ENCODE measurements at regions not wholly inside any gene's neighbourhood (a gene's known extent, or its start where the extent isn't known, plus 50 kb on each side); places are given as distances from the start of the nearest gene placed in this dataset.
"Not testable (repeated sequence)": the region's sequence is repeated elsewhere in the genome, so short reads cannot be mapped to it uniquely, and the experiment has no call there.

DNA sequence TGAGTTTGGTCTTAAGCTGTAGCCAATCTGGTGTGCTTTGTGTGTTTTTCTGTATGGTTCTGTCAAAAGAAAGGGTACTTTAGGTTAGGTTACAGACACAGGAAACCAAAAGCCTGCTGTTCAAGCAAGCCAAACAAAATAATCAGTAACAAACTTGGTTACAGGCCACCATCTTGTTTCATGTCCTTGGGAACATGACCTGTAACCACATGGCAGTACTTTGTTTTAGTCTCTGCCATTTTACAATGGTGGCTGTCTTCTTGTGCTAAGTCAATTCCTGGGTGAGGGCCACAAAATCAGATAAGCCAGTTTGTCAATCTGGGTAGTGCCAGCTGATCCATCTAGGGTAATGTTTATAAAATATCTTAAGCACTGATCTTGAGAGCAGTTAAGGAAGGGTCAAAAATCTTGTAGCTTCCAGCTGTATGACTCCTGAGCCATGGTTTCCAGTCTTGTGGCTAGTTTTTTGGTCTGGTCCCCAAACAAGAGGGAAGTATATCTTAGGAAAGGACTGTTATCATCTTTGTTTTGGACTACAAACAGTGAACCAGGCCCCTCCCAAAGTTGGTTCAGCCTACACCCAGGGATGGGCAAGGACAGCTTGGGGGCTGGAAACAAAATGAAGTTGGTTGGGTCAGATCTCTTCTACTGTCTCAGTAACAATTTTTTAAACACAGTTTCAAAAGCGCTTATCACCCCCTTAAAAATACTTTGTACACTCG lies 90.0 kb downstream of the IGLL5 start:
- no peak for DNase-seq (ENCODE audit: low read depth in 2 of 2)

DNA sequence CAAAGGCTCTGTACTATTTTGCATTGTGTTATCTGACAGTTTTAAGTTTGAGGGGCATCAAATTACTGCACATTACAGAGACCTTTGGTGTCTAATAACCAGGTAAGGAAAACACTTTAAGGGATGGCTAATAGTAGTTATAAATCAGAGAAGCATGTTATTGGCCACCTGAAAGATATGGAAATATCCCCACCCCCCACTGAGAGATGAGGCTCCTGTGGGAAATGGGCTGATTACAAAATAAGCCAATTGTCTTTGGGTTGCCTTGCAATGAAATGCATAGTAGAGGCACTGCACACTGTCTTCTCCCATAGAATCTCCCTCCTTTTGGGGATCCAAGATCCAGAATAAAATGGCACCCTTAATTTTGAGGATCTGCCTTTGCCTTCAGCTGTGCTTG lies 91.0 kb downstream of the IGLL5 start:
- DNase-seq (ENCODE audit: low read depth in 2 of 2) = no peak

DNA sequence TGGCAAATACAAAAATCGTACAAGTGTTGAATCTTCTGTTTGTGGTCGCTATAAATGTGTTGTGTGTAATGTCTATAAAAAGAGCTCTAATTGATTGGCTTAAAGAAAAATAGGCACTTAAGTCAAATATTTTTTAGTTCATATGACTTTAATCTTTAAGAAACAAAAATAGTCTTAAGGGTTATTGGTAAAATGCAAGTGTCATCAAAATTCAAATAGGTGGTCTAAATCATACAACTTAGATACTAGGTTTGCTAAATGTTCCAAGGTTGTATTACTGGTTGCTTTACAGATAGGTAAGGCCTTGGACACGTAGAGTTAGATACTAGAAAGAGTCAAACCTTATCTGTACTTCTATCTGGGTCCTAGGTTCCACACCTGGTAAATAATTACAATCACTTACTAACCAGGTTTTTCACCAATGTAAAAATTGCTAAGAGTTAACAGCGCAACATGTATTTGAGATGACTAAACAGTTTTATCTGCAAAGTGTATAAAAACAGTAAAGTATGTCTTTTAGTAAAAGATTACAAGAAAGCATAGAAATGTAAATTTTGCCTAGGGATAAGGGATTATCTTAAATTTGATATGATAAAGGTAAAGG lies 91.1 kb upstream of the GNAZ start:
- DNase-seq (ENCODE audit: low read depth in 2 of 2) = no peak

DNA sequence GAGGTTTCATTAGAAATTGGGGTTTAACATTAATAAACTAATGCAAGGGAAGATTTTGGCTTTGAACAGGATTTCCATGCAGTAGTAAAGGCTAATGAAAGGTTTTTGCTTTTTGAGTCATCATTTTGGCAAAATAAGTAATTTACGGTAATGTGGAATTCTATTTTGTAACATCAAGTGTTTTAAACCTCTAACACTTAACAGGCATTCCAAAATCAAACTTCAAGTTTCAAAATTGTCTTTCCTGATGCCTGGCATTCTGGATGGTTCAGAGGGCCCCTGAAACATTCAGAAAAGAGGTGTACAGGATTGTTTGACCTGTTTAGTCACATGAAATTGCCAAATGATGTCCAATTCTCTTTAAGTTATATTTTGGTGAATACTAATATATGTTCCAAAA lies 90.4 kb upstream of the GNAZ start:
- DNase-seq (ENCODE audit: low read depth in 2 of 2) = no peak

DNA sequence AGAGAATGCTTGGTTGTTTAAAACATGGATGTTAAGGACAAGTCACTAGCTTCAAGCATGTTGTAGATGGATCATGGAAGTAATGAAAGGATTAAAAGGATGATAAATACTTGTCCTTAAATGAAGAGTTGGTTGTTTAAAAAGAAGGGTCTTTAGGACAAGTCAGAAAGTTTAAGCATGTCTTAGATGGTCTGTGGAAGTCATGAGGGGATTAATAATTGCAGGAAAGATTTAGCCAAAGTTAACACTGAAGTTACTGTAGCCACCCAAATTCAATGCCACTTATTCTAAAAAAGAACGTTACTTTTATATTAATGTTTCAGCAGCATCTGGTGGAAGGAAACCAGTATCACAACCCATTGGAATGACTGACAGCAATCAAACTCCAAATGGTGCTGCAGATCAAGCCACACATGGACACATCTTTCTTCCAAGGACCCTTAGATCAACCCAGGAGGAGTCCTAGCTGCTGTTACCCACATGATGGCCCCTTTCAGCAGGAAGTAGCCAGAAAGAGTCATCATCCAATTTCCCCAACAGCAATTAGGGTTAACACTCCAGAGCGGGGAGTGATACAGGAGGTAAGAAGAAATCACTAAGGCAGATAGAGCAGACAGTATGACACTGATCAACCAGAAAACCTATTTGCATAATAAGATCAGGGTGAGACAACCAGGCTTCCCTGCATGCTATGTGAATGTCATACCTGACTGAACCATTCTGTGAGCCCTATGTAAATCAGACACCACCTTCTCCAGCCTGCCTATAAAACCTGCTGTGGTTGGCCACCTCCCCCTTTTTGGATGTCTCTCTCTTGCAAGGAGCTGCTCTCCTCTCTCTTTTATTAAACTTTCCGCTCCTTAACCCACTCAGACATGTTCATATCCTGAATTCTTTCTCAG lies 88.4 kb upstream of the GNAZ start:
- no peak for DNase-seq (ENCODE audit: low read depth in 2 of 2)

DNA sequence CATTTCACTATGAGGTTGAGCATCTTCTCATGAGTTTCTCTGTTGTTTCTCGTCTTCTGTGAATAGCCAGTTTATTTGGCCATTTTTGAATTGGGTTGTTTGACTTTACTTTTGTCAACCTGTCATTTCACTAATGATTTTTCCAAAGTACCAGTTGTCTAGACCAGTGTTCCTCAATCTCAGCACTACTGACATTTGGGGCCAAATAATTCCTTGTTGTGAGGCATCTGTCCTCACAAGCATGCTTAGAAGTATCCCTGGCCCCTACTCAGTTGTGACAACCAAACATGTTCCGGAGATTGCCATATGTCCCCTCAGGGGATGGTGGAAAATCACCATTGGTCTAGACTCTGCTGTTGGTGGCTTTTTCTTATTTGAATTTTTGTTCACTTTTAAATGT lies 87.7 kb upstream of the GNAZ start:
- DNase-seq (ENCODE audit: low read depth in 2 of 2) = no peak

DNA sequence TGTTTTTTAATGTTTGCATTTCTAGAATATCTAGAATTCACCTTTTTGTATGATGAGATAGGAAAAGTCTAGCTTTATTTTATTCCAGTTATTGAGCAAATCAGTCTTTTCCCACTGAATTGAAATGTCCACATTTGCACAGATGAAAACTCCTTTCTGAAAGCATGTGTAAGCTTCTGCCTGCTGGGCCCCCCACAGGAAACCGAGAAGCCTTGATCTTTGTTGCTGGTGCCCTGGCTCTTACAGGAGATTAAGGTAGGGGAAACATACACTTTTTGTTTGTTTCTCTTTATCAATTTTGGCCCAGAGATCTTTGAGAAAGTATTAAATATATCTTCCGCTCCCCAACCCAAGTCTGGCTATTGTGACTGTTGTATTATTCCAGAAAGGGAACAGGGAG lies 87.2 kb upstream of the GNAZ start:
- no peak for DNase-seq (ENCODE audit: low read depth in 2 of 2)

DNA sequence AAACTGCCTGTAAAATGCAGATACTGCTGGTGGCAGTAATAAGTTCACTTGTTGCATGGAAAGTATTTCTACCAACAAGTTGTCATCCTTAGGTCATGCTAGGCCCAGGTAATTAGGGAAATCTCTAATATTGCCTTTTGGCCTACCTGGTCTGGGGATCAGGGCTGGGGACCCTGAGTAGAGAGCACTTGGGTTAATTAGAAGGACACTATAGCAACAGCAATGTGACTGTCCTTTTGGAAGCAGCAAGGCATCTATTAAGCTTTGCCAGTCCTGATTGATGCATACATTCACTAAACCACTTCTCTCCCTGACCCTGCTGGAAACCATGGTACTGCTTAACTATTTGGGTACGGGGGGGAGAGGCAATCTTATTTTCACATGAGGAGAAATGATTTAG lies 86.5 kb upstream of the GNAZ start:
- DNase-seq (ENCODE audit: low read depth in 2 of 2) = no peak

DNA sequence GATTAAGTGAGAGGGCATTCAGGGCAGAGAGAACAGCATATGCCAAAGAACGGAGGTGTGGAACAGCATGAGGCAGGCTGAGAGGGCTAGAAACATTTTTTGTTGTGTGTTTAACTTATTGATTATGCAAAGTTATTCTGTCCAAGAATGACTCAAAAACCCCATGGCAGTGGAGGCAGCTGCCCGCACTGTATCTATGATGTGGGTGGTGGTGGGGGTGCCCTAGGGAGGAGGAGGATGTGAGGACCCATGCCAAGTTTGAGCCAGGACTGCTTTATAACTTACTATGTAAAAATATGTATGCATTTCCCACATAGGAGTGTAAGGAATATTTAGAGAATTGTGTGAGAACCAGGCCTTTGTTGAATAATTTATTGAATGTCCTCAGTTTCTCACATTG lies 85.4 kb upstream of the GNAZ start:
- no peak for DNase-seq (ENCODE audit: low read depth in 2 of 2)

DNA sequence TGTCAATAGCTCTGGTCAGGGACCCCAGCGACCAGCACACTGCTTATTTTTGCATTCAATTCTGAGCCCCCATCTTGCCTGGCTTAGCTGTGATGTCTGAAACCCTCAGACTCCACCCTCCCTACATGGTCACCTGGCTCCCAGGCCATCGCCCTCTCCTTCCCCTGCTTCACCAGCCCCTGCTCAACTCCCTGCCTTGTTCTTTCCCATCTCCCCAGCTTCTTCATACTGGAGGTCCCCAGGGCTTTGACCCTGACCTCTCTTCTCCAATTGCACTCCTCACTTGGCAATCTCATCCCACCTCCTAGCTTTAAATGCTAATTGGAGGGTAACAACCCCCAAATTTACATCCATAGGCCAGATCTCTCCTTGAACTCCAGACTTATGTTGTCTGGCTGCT lies 84.3 kb upstream of the GNAZ start:
- no peak for DNase-seq (ENCODE audit: low read depth in 2 of 2)

DNA sequence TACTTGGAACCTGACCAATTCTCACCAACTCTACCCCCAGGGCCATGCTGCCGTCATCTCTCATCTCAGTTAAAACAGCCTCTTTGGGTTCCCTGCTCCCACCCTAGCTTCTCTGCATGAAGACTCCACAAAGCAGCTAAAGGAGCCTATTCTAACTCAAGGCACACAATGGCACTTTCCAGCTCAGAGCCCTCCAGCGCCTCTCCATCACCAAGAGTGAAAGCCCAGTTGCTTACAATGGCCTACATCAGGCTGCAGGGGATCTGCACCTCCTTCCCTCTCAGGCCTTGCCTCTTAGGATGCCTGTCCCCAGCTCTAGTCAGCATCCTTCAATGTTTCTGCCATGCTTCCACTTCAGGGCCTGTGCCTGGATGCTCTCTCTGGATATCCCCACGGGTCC lies 83.7 kb upstream of the GNAZ start:
- no peak for DNase-seq (ENCODE audit: low read depth in 2 of 2)

DNA sequence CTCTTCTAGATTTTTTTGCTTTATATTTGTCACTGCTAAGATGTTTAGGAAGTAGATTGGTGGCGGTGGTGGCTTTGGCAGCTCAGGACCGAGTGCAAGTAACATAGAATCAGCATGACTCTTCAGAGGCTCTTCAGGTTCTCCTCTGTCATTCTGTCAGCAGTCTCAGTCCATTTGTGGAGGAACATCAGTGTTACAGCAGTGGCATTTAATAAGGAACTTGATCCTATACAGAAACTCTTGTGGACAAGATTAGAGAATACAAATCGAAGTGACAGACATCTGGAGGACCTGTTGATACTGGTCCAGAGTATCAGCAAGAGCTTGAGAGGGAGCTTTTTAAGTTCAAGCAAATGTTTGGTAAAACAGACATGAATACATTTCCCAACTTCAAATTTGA lies 82.2 kb upstream of the GNAZ start:
- DNase-seq (ENCODE audit: low read depth in 2 of 2) = no peak

DNA sequence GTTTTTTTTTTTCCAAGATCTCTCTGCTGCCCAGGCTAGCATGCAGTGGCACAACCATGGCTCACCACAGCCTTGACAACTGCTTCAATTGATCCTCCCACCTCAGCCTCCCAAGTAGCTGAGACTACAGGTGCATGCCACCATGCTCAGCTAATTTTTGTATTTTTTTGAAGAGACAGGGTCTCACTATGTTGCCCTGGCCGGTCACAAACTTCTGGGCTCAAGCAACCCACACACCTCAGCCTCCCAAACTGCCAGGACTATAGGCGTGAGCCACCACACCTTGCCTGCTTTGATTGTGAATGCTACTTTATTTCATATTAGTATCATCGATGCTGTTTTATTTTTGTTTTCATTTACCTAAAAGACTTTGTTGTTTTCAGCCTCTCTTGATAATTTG lies 81.5 kb upstream of the GNAZ start:
- DNase-seq (ENCODE audit: low read depth in 2 of 2) = no peak

DNA sequence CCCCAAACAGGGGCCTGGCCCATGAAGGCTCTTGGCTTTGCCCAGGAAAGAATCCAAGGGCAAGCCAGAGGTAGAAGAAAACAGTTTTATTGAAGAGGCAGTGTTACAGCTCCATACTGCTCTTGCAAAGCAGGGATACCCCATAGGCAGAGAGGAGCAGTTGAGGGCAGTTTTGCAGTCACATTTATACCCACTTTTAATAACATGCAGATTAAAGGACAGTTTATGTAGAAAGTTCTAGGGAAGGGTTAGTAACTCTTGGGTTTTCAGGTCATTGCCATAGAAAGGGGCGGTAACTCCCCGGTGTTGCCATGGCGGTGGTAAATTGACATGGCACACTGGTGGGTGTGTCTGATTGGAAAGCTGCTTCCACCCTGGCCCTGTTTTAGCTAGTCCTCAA lies 80.5 kb upstream of the GNAZ start:
- no peak for DNase-seq (ENCODE audit: low read depth in 2 of 2)

DNA sequence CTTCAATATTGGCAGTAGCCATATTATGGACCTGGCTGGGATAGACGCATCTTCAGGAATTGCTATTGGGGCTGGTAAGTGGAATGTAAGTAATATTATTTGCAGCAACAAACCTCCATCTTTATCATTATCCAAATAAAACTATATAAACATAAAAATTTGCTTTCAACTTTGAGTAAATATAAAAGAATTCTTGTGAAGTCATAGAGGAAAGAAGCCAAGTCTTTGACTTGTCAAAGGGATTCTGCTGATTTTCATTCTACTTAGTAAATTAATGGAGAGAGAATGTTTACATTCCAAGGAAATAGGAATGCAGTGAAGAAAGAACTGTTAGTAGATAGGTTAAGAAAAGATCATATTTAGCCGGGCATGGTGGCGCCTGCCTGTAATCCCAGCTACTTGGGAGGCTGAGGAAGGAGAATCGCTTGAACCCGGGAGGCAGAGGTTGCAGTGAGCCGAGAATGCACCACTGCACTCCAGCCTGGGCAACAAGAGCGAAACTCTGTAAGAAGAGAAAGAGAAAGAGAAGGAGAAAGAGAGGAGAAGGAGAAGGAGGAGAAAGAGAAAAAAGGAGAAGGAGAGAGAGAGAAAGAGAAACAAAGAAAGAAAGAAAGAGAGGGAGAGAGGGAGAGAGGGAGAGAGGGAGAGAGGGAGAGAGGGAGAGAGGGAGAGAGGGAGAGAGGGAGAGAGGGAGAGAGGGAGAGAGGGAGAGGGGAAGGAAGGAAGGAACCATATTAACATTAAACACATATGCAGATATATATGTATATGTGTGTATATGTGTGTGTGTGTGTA lies 79.4 kb upstream of the GNAZ start:
- DNase-seq (ENCODE audit: low read depth in 2 of 2) = not testable (repeated sequence)

DNA sequence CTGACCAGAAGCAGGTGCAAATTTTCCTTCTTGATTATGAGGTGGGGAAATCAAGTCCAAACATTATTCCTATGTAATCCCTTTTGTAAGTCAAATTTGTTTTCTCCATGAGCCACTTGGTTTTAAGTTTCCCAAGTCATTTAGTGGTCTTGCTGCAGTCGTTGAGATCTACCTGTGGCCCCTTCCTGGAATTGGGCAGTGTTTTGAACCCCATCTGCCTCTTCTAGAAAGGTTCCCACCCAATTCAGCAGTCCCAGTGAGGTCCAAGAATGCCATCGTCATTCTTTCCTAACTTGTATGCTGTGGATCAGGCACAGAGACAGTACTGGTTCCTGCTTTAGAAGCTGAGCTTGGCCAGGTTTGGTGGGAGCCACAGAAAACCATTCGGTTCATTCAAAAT lies 77.8 kb upstream of the GNAZ start:
- DNase-seq (ENCODE audit: low read depth in 2 of 2) = no peak

DNA sequence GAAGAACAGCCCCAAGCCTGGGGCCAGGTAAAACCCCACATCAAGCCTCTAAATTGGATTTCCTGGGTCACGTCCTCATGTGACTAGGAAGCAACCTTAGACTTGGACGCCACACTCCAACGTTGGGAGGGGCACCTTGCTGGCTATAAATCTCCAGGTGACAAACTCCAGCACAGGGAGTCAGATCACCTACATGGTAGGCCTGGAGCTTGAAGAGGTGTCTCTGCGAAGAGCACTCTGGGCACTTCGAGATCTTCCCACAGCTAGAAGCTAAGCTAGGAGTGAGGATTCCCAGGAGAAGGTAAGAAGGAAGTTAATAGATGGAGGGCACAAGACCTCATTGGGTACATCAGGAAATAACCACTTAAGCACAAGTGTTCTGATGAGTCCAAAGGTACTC lies 77.1 kb upstream of the GNAZ start:
- DNase-seq (ENCODE audit: low read depth in 2 of 2) = no peak

DNA sequence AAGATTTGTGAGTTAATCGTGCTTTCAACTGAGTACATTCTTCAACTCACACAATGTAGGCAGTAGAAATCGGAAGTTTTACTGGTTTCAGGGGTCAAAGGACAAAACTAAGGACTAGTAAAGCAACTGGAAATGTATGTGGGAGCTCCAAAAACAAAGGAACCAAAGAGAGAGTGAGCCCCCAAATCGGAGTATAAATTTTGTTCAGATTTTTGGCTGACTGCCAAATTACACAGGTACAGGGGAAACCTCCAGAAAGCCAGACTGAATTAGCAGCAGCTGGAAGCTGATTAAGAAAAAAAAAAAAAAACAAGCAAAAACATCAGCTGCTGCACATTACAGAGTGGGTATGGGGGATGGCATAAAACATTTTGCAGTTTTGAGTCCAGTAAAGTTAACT lies 75.2 kb upstream of the GNAZ start:
- no peak for DNase-seq (ENCODE audit: low read depth in 2 of 2)

DNA sequence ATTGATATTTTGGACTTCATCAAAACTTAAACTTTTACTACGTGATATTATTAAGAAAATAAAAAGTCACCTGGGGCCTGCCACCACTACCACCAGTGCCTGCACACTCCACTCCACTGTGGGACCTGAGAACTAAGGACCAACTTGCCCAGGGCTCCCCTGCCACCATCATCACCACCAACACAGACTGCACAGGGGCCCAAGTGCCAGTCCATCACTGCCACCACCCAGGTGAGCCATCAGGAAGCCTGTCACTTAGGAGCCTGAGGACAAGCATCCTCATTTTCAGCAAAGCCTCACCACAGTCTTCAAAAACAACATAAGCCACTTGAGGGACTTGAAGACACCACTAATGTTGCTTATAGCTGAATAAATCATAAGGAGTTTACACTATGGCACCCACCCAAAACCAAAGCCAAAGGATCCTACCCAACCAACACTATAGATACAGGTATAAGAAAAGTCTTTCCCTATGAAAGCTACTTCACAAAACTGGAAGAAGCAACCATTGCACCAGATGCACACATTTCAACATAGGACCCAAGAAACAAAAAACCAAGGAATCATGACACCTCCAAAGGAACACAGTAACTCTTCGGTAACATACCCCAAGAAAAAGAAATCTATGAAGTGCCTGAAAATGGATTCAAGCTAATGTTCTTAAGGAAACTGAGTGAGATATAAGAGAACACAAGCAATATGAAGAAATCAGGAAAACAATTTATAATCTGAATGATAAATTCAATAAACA lies 73.6 kb upstream of the GNAZ start:
- no peak for DNase-seq (ENCODE audit: low read depth in 2 of 2)

DNA sequence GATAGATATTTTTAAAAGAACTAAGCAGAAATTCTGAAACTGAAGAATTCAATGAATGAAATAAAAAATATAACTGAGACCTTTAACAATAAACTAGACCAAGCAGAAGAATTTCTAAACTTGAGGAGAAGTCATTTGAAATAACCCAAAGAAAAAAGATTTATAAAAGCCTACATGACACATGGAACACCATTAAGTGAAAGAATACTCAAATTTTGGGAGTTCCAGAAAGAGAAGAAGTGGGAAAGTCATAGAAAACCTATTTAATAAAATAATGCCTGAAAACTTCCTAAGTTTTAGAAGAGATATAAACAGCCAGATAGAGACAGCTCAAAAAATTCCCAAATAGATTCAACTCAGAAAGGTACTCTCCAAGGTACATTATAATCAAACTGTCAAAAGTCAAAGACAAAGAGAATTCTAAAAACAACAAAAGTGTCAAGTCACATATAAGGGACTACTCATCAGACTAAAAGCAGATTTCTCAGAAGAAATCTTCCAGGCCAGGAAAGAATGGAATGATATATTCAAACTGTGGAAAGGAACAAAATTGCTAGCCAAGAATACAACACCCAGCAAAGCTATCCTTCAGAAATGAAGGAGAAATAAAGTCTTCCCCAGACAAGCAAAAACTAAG lies 72.9 kb upstream of the GNAZ start:
- DNase-seq (ENCODE audit: low read depth in 2 of 2) = no peak

DNA sequence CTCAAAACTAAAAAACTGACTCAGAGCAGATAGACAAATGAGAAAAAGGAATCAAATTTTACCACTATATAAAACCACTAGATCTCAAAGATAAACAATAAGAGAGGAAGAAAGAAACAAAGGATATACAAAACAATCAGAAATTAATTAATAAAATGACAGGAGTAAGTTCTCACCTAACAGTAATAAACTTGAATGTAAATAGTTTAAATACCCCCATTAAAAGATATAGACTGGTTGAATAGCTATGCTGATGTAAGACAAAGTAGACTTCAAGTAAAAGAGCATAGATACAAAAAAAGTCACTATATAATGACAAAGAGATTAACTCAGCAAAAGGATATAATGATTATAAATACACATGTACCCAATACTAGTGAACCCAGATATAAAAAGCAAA lies 72.3 kb upstream of the GNAZ start:
- no peak for DNase-seq (ENCODE audit: low read depth in 2 of 2)
